SK-N-SH (cell line): ENCODE measurements at regions not wholly inside any gene's neighbourhood (a gene's known extent, or its start where the extent isn't known, plus 50 kb on each side); places are given as distances from the start of the nearest gene placed in this dataset.

ENCODE experiments used
- CTCF ChIA-PET: fragments of 300-600, 350-600 bp; formaldehyde crosslinking; extraction: SDS; loops from one replicate; lab custom pipeline; 2021; lab: Yijun Ruan, JAX
- POLR2A ChIA-PET: fragments of 350-600 bp; sonication (Branson Sonifier 250); formaldehyde crosslinking; extraction: SDS; loops from one replicate; lab custom pipeline; 2020; ENCODE audit warnings: antibody characterized with exemption, inconsistent platforms; lab: Yijun Ruan, JAX
- DNase-seq: peaks from one replicate; pipeline ENCODE4 v3.0.0; 2012
- H2AFZ ChIP-seq: fragments of 200-600 bp; sonication (generic); 2 replicates; pipeline ENCODE4 v1.8.1; 2016; ENCODE audit warnings: antibody characterized with exemption, mild to moderate bottlenecking, low read depth
- H3F3A ChIP-seq: fragments of 200-600 bp; sonication (generic); replicated peaks from 2 replicates; pipeline ENCODE3; 2016; ENCODE audit warnings: antibody characterized with exemption, mild to moderate bottlenecking; ENCODE audit not compliant: insufficient read depth
- H3K27ac ChIP-seq, 2 experiments: fragments of 200-500 bp in 1 of 2; fragments of 200-600 bp in 1 of 2; sonication (Bioruptor generic) in 1 of 2; sonication (generic), shearing (Covaris generic) in 1 of 2; 2 replicates each; pipeline versions ENCODE4 v1.5.1 to v1.6.1; 2014 to 2016; ENCODE audit warnings: low read depth in 2 of 2, inconsistent platforms in 1 of 2, low read length in 1 of 2, mild to moderate bottlenecking in 1 of 2, mixed read lengths in 1 of 2
- H3K27me3 ChIP-seq: fragments of 200-600 bp; sonication (generic), shearing (Covaris generic); 2 replicates; pipeline ENCODE4 v1.6.1; 2016; ENCODE audit warnings: mixed run types; ENCODE audit not compliant: insufficient read depth
- H3K36me3 ChIP-seq, 2 experiments: fragments of 200-500 bp in 1 of 2; fragments of 200-600 bp in 1 of 2; sonication (Bioruptor generic) in 1 of 2; sonication (generic) in 1 of 2; replicated peaks in 1 of 2; 2 replicates each; pipeline versions ENCODE3 to v1.5.1; 2014 to 2016; ENCODE audit warnings: low read length in 1 of 2, mild to moderate bottlenecking in 1 of 2; ENCODE audit not compliant: insufficient read depth in 2 of 2, control insufficient read depth in 1 of 2
- H3K4me1 ChIP-seq, 2 experiments: fragments of 200-500 bp in 1 of 2; fragments of 200-600 bp in 1 of 2; sonication (Bioruptor generic) in 1 of 2; sonication (generic), shearing (Covaris generic) in 1 of 2; 2 replicates each; pipeline versions ENCODE4 v1.5.1 to v1.6.1; 2014 to 2016; ENCODE audit warnings: low read depth in 1 of 2, low read length in 1 of 2, mixed run types in 1 of 2; ENCODE audit not compliant: insufficient read depth in 2 of 2, control insufficient read depth in 1 of 2
- H3K4me2 ChIP-seq: fragments of 200-600 bp; sonication (generic), shearing (Covaris generic); 2 replicates; pipeline ENCODE4 v1.6.1; 2017; ENCODE audit warnings: mixed run types
- H3K4me3 ChIP-seq, 2 experiments: fragments of 200-500 bp in 1 of 2; fragments of 200-600 bp in 1 of 2; sonication (Bioruptor generic) in 1 of 2; sonication (generic), shearing (Covaris generic) in 1 of 2; 2 replicates each; pipeline versions ENCODE4 v1.5.1 to v1.8.1; 2014 to 2016; ENCODE audit warnings: low read depth in 2 of 2, inconsistent platforms in 1 of 2, low read length in 1 of 2, mild to moderate bottlenecking in 1 of 2, mixed read lengths in 1 of 2, moderate library complexity in 1 of 2
- H3K79me2 ChIP-seq: fragments of 200-600 bp; sonication (generic); 2 replicates; pipeline ENCODE4 v1.8.1; 2017; ENCODE audit warnings: mild to moderate bottlenecking; ENCODE audit not compliant: insufficient read depth
- H3K9ac ChIP-seq: fragments of 200-600 bp; sonication (generic); 2 replicates; pipeline ENCODE4 v1.6.1; 2017; ENCODE audit warnings: mixed run types
- H3K9me2 ChIP-seq: fragments of 200-600 bp; sonication (generic); 2 replicates; pipeline ENCODE4 v1.6.1; 2017; ENCODE audit warnings: mixed run types
- H3K9me3 ChIP-seq: fragments of 200-600 bp; sonication (generic); 2 replicates; pipeline ENCODE4 v1.6.1; 2017; ENCODE audit warnings: mixed run types, mild to moderate bottlenecking, moderate library complexity
- H4K20me1 ChIP-seq: fragments of 200-600 bp; sonication (generic); 2 replicates; pipeline ENCODE4 v1.6.1; 2017; ENCODE audit warnings: mild to moderate bottlenecking, mixed run types; ENCODE audit not compliant: insufficient read depth
- EP300 ChIP-seq, 2 experiments: IDR thresholded peaks; 2 replicates each; pipeline versions ENCODE4 v1.4.0 to v1.6.1; 2012; ENCODE audit warnings: borderline replicate concordance in 1 of 2, low read depth in 1 of 2, low read length in 1 of 2
- FOSL2 ChIP-seq: IDR thresholded peaks from 2 replicates; pipeline ENCODE4 v1.4.0; 2012; ENCODE audit warnings: low read depth, mild to moderate bottlenecking, moderate library complexity, borderline replicate concordance
- FOXJ3 ChIP-seq: sonication (generic); formaldehyde crosslinking; IDR thresholded peaks from 2 replicates; pipeline ENCODE4 v1.5.1; 2020; ENCODE audit warnings: mild to moderate bottlenecking, missing genetic modification reagents
- IRF3 ChIP-seq: fragments of 150-350 bp; IDR thresholded peaks from 2 replicates; pipeline ENCODE4 v1.6.1; 2016; ENCODE audit warnings: mild to moderate bottlenecking, low read depth, low read length
- JUND ChIP-seq: IDR thresholded peaks from 2 replicates; pipeline ENCODE4 v1.4.0; 2012
- MAX ChIP-seq: IDR thresholded peaks from 2 replicates; pipeline ENCODE4 v1.4.0; 2012; ENCODE audit warnings: low read depth
- MEF2A ChIP-seq: IDR thresholded peaks from 2 replicates; pipeline ENCODE4 v1.4.0; 2012; ENCODE audit warnings: low read depth, borderline replicate concordance
- MXI1 ChIP-seq: IDR thresholded peaks from 2 replicates; pipeline ENCODE4 v1.6.1; 2012; ENCODE audit warnings: mild to moderate bottlenecking, low read depth, low read length, improper control_type of control experiment
- NFIC ChIP-seq: IDR thresholded peaks from 2 replicates; pipeline ENCODE4 v1.4.0; 2012; ENCODE audit warnings: borderline replicate concordance
- PBX3 ChIP-seq: IDR thresholded peaks from 2 replicates; pipeline ENCODE4; 2012
- RAD21 ChIP-seq: IDR thresholded peaks from 2 replicates; pipeline ENCODE4 v1.6.1; 2012; ENCODE audit warnings: mild to moderate bottlenecking, low read length
- RCOR1 ChIP-seq: fragments of 150-350 bp; IDR thresholded peaks from 2 replicates; pipeline ENCODE4 v1.6.1; 2017; ENCODE audit warnings: antibody characterized with exemption, low read length
- REST ChIP-seq: IDR thresholded peaks from 2 replicates; pipeline ENCODE4 v1.6.1; 2012; ENCODE audit warnings: mild to moderate bottlenecking, low read depth, low read length, moderate library complexity
- RFX5 ChIP-seq: IDR thresholded peaks from 2 replicates; pipeline ENCODE4 v1.6.1; 2012; ENCODE audit warnings: mild to moderate bottlenecking, improper control_type of control experiment, low read length
- RXRA ChIP-seq: IDR thresholded peaks from 2 replicates; pipeline ENCODE4 v1.4.0; 2012; ENCODE audit warnings: low read depth, mild to moderate bottlenecking, borderline replicate concordance
- SIN3A ChIP-seq: IDR thresholded peaks from 2 replicates; pipeline ENCODE4 v1.6.1; 2012; ENCODE audit warnings: low read depth, mild to moderate bottlenecking, low read length, moderate library complexity, borderline replicate concordance
- SMC3 ChIP-seq: IDR thresholded peaks from 2 replicates; pipeline ENCODE4 v1.6.1; 2012; ENCODE audit warnings: low read depth, low read length, improper control_type of control experiment
- TAF1 ChIP-seq: IDR thresholded peaks from 2 replicates; pipeline ENCODE4 v1.6.1; 2012; ENCODE audit warnings: low read depth, mild to moderate bottlenecking, low read length, moderate library complexity, borderline replicate concordance
- TEAD4 ChIP-seq: IDR thresholded peaks from 2 replicates; pipeline ENCODE4 v1.4.0; 2012; ENCODE audit warnings: mild to moderate bottlenecking, borderline replicate concordance; ENCODE audit not compliant: insufficient read depth
- ZBTB33 ChIP-seq: IDR thresholded peaks from 2 replicates; pipeline ENCODE4 v1.4.0; 2012; ENCODE audit warnings: low read depth, borderline replicate concordance
- WGBS: methylation state at CpG from one replicate; pipeline ENCODE4 v1.1.6; 2017; ENCODE audit warnings: low lambda C conversion rate; 5-methylcytosine and 5-hydroxymethylcytosine counted together

GRCh38 chr9:108078811-108079210, 589.2 kb upstream of the KLF4 start:
- Histone ChIP-seq H3K79me2 (no peaks in the 10 kb centered on the region), H4K20me1 (no peaks in the 10 kb centered on the region), H3K9me3 (no peaks in the 10 kb centered on the region), H3K4me1 (peaks cover 0 to 13% of the 10 kb centered on the region in 2 experiments; a peak in 1 of 4 replicates), H2AFZ (no peak overlapping the region), H3K4me2 (no peak overlapping the region), H3K36me3 (no peaks in the 10 kb centered on the region), H3K27ac (no peak overlapping the region), H3K9me2 (no peaks in the 10 kb centered on the region), H3F3A (no peaks in the 10 kb centered on the region), H3K27me3 (peaks cover 23% of the 10 kb centered on the region; the same call in 1 of the 2 replicates), H3K4me3 (no peak overlapping the region), H3K9ac (no peak overlapping the region)
- TF ChIP-seq RFX5 (no peak), FOSL2 (no peak), SMC3 (no peak), PBX3 (no peak), TAF1 (no peak), RXRA (no peak), MAX (no peak), ZBTB33 (no peak), SIN3A (no peak), FOXJ3 (no peak), TEAD4 (no peak), RAD21 (no peak), REST (no peak), IRF3 (no peak), EP300 (IDR thresholded peaks at IDR 0.05; ENCODE audit: borderline replicate concordance in 1 of 2, low read depth in 1 of 2, low read length in 1 of 2) (no peak), RCOR1 (no peak), MEF2A (no peak), NFIC (no peak), JUND (no peak), MXI1 (no peak)
- ChIA-PET POLR2A (no interaction called here), CTCF (no interaction called here)
- WGBS: 55% methylated on average over 2 of the region's 2 CpGs
- DNase-seq: no peak
